ENCODE measurements at regions not wholly inside any gene's neighbourhood (a gene's known extent, or its start where the extent isn't known, plus 50 kb on each side); places are given as distances from the start of the nearest gene placed in this dataset.

GRCh38 chr6:23419046-23419445 is 707.0 kb upstream of the NRSN1 start:
- TF ChIP-seq CTCF (IDR thresholded peaks at IDR 0.05 in 8 of 11, conservative IDR thresholded peaks at IDR 0.05 in 3 of 11) (no peak), POLR2A (IDR thresholded peaks at IDR 0.05) (no peak)
